H1 (cell line): ENCODE measurements at regions not wholly inside any gene's neighbourhood (a gene's known extent, or its start where the extent isn't known, plus 50 kb on each side); places are given as distances from the start of the nearest gene placed in this dataset.

Experiments used
- CHD7 ChIP-seq: fragments of 300-600 bp; sonication (generic); IDR thresholded peaks from 2 replicates; pipeline ENCODE4 v1.7.1; 2012; ENCODE audit warnings: low read length, moderate library complexity, mild to moderate bottlenecking, inconsistent platforms; ENCODE audit not compliant: insufficient replicate concordance
- GABPA ChIP-seq: IDR thresholded peaks from 2 replicates; pipeline ENCODE4 v1.6.1; 2011; ENCODE audit warnings: mild to moderate bottlenecking, low read length, moderate library complexity, borderline replicate concordance; ENCODE audit not compliant: insufficient read depth
- JUN ChIP-seq: IDR thresholded peaks from 2 replicates; pipeline ENCODE4 v1.6.1; 2011; ENCODE audit warnings: low read depth, mild to moderate bottlenecking, improper control_type of control experiment, low read length
- KDM5A ChIP-seq: fragments of 200-600 bp; IDR thresholded peaks from 2 replicates; pipeline ENCODE4 v1.7.1; 2012; ENCODE audit warnings: mild to moderate bottlenecking, low read length, inconsistent platforms, mixed read lengths
- NANOG ChIP-seq: IDR thresholded peaks from 2 replicates; pipeline ENCODE4 v1.6.1; 2011; ENCODE audit warnings: low read length, low read depth, mild to moderate bottlenecking, inconsistent platforms; ENCODE audit not compliant: insufficient read depth, poor library complexity, severe bottlenecking
- POU5F1 ChIP-seq: IDR thresholded peaks from 2 replicates; pipeline ENCODE4 v1.6.1; 2011; ENCODE audit warnings: low read depth, mild to moderate bottlenecking, low read length, moderate library complexity
- RAD21 ChIP-seq, 2 experiments: IDR thresholded peaks in 1 of 2; conservative IDR thresholded peaks in 1 of 2; 2 replicates each; pipeline ENCODE4 v1.6.1; 2011; ENCODE audit warnings: low read depth in 2 of 2, low read length in 2 of 2, improper control_type of control experiment in 1 of 2, inconsistent platforms in 1 of 2, mild to moderate bottlenecking in 1 of 2, moderate library complexity in 1 of 2
- TAF1 ChIP-seq: IDR thresholded peaks from 2 replicates; pipeline ENCODE4 v1.6.1; 2011; ENCODE audit warnings: mild to moderate bottlenecking, low read depth, low read length
- TBP ChIP-seq: IDR thresholded peaks from 2 replicates; pipeline ENCODE4 v1.6.1; 2011; ENCODE audit warnings: low read depth, low read length, improper control_type of control experiment

GRCh38 chr18:64253873-64254272 is 105.0 kb upstream of the LINC00305 start (continued):
- no peak for TF ChIP-seq CHD7
- TF ChIP-seq KDM5A, result no peak
- no peak for TF ChIP-seq TBP
- TF ChIP-seq TAF1, result no peak
- no peak for TF ChIP-seq NANOG
- TF ChIP-seq POU5F1, result no peak
- TF ChIP-seq JUN, result no peak
- TF ChIP-seq RAD21 (IDR thresholded peaks at IDR 0.05 in 1 of 2, conservative IDR thresholded peaks at IDR 0.05 in 1 of 2; ENCODE audit: low read depth in 2 of 2, low read length in 2 of 2), result no peak
- TF ChIP-seq GABPA, result no peak
